Activated CD8-positive, alpha-beta memory T cell treated with anti-CD3 and anti-CD28 coated beads for 36 hours (primary cell): ENCODE measurements at regions not wholly inside any gene's neighbourhood (a gene's known extent, or its start where the extent isn't known, plus 50 kb on each side); places are given as distances from the start of the nearest gene placed in this dataset.

Source experiments
- CTCF ChIA-PET: fragments of 350-600 bp; sonication (Branson Sonifier 250); formaldehyde crosslinking; loops from one replicate; lab custom pipeline; 2021; ENCODE audit warnings: antibody characterized with exemption; lab: Charles Lee
- POLR2A ChIA-PET: fragments of 350-600 bp; sonication (Branson Sonifier 250); formaldehyde crosslinking; loops from one replicate; lab custom pipeline; 2021; ENCODE audit warnings: antibody characterized with exemption; lab: Charles Lee

- CTCF ChIA-PET, result no interaction called here
- POLR2A ChIA-PET, result no interaction called here
These were observed 201.3 kb downstream of the MRPL39 start for GRCh38 chr21:25405984-25406383.

- POLR2A ChIA-PET, result no interaction called here
- CTCF ChIA-PET, result no interaction called here
These were observed 204.9 kb downstream of the MRPL39 start for GRCh38 chr21:25402134-25402961.

GRCh38 chr21:25400427-25400826 is 206.9 kb downstream of the MRPL39 start:
- ChIA-PET POLR2A (no interaction called here), CTCF (interaction anchor here (1.1 kb wide), 1 partner anchor 15 kb away, joined by 3 read pairs; no protein-coding TSS in a partner anchor)

DNA sequence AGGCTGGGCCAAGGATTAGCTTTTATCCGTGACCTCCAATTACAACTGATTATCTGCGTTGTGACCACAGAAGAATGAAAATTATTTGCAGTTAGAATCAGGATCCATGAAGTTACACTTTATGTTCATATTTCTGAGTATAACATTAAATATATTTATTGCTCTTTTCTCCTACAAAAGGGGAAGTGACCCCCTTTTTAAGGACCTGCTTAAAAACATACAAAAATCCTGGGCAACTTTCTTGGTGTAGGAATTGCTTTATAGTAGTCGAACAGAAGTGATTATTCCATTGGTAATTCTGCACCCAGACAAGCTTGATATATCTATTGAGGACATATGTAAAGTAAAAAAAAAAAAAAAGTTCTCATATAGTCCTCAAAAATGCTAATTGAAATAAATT is 208.7 kb downstream of the MRPL39 start:
- POLR2A ChIA-PET, result no interaction called here
- CTCF ChIA-PET, result no interaction called here

DNA sequence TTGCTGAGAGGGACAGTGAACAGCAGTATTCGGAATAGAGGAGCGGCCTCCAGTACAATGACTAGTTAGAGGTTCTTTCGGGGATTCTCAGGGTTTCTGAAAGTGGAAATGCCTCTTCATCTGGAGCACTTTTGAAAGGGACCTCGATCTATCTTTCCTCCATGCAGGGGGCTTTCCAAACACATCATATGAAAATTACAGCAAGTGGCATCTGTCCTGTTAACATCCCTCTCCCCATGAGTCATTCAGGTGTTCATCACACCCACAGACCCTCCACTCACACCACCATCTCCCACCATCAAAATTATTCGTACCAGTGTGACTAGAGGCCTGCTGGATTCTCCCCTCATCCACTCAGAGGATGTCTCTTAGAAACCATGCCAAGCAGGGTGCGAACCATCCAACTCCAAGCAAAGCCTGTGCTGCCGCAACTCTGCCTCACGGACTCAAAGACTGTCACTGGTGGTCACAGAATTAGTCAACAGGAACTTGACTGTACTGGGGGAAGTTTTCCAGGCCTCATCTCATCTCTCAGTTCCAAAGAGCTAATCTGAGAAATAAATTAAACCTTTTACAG is 211.1 kb downstream of the MRPL39 start:
- ChIA-PET CTCF (interaction anchor here (0.6 kb wide), 1 partner anchor 226 kb away, joined by 3 read pairs; no protein-coding TSS in a partner anchor), POLR2A (no interaction called here)

DNA sequence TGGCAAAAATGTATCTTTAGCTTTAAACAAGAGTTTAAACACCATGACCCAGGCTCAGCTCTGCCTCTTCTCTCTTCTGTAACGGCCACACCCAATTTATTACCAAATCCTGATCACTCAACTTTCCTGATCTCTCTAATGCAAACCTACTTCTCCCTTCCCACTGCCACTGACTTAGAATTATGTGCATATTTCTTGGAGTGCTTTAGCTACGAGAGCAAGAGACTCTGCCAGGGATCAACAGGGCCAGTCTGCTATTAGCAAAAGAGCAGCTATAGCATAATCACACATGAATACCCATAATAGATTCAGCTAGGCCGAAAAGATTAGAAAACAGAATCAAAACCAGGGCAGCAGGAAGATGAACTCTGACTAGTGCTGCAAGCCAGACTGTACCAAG is 215.5 kb downstream of the MRPL39 start:
- CTCF ChIA-PET, result no interaction called here
- POLR2A ChIA-PET, result no interaction called here

- ChIA-PET CTCF (interaction anchor here (0.5 to 0.6 kb wide), 2 partner anchors 169 to 350 kb away, joined by 3 read pairs; no protein-coding TSS in a partner anchor), POLR2A (no interaction called here)
These were observed 216.6 kb downstream of the MRPL39 start for GRCh38 chr21:25390701-25391100.

DNA sequence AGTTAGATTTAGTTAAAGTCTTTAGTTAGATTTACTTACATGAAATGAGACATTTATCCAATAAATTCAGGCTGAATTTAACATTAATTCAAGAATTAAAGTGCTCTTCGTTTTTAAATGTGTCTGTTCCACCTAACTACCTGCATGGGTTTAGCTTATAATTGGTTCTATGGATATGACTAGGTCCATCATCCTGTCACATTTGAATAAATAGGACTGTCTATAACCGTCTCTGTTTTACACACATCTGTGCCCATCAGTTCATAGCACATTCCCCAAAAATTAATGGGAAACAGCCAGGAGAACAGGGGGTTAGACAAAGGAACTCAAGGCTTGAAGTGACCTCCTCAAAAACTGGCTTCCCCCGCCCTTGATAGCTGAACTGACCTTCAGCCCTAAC is 219.6 kb downstream of the MRPL39 start:
- POLR2A ChIA-PET, result no interaction called here
- CTCF ChIA-PET, result interaction anchor here (1.8 kb wide), 1 partner anchor 104 kb away, joined by 4 read pairs; no protein-coding TSS in a partner anchor

DNA sequence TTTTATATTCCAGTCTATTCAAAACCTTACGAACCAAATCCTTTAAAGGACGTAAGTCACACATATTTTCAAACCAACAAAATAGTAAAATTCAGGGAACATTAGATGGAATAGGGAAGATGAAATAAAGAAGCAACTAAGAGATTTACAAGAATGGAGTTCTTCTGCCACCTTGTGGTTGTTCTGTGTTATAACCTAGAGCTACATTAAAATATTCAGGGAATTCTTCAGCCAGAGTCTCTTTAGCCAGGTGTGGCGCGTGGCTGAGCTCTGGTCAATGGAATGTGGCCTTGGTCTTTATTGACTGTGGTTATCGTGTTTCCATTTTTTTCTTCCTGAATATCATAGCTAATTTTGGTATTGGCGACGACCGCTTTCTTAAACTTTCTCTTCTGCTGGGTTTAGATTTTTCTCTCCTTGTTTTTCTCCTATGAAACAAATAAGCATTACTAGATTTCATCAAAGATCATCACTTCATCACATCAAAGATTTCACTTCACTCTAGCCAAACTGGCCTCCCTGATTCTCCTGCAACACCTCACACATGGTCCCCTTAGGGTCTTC is 221.3 kb downstream of the MRPL39 start:
- POLR2A ChIA-PET, result interaction anchor here (0.6 kb wide), 1 partner anchor 178 kb away, joined by 11 read pairs; no protein-coding TSS in a partner anchor

DNA sequence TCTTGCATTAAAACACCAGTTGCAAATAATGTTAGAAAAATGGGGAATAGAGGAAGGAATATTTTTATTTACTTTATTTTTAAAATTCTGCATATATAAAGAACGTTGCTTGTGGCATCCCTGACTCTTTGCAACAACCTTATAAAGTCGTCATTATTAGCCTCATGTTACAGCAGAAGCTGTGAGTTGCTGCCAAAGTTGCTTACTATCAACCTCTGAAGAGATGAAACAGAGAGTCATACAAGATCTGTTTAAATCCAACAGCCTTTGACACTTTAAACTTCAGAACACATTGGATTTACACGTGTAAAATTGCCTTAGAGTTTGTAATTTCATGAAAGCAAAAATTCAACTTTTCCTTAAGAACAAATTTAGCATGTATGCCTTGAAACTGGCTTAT is 221.9 kb downstream of the MRPL39 start:
- POLR2A ChIA-PET, result no interaction called here
- CTCF ChIA-PET, result interaction anchor here (1.2 kb wide), 2 partner anchors 14 to 15 kb away, joined by 3 to 4 read pairs; no protein-coding TSS in a partner anchor

More for the DNA sequence above, 221.3 kb downstream of the MRPL39 start:
- CTCF ChIA-PET, result interaction anchor here (0.5 to 1.2 kb wide), 5 partner anchors 14 to 176 kb away, joined by 3 to 4 read pairs (median 3); no protein-coding TSS in a partner anchor

GRCh38 chr21:25384782-25385181 is 222.5 kb downstream of the MRPL39 start:
- CTCF ChIA-PET, result interaction anchor here (1.2 kb wide), 1 partner anchor 14 kb away, joined by 4 read pairs; no protein-coding TSS in a partner anchor
- POLR2A ChIA-PET, result no interaction called here

DNA sequence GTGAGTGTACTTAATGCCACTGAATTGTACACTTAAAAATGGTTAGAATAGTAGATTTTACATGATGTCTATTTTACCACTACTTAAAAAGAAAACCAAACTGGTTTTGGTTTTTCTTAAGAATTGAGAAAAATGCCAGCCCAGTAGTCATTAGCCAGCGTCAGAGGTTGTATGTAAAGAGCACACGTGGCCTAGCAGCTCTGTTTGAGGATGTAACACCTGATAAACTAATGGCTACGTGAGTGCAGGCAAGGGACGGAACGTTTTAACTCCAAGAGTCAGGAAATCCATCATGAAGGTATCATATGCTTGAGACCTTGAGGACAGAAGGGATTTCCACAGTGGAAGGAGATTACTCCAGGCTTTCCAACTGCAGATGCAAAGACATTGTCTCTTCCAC is 223.7 kb downstream of the MRPL39 start:
- ChIA-PET POLR2A (no interaction called here), CTCF (interaction anchor here (0.7 kb wide), 1 partner anchor 93 kb away, joined by 3 read pairs; no protein-coding TSS in a partner anchor)

DNA sequence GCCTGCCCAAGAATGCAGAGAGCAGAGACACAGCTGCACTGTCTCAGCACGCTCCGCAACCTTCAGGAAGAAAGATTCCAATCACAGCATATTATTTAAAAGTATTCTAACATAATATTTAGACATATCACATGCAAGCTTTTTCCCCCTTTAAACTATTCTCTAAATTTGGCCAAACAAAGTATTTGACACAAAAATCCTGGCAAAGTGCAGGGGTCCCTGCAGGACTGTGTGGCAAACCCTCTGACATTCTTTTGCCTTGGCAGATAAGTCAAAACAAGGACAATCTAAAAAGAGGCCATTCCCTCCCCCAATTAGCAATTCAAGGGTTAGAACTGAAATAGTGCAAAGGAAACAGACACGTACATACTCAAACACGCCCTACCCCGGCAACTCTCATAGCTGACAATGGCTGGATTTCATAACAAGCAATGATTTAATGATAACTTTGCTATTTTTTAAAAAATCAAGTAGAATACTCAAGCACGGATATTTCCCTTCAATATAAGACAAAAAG is 225.3 kb downstream of the MRPL39 start:
- POLR2A ChIA-PET, result no interaction called here

GRCh38 chr21:25375675-25376074 is 231.6 kb downstream of the MRPL39 start:
- ChIA-PET CTCF (no interaction called here), POLR2A (no interaction called here)

More for the DNA sequence above, 225.3 kb downstream of the MRPL39 start:
- CTCF ChIA-PET, result no interaction called here

GRCh38 chr21:25373126-25374082 is 233.9 kb downstream of the MRPL39 start:
- POLR2A ChIA-PET, result no interaction called here

DNA sequence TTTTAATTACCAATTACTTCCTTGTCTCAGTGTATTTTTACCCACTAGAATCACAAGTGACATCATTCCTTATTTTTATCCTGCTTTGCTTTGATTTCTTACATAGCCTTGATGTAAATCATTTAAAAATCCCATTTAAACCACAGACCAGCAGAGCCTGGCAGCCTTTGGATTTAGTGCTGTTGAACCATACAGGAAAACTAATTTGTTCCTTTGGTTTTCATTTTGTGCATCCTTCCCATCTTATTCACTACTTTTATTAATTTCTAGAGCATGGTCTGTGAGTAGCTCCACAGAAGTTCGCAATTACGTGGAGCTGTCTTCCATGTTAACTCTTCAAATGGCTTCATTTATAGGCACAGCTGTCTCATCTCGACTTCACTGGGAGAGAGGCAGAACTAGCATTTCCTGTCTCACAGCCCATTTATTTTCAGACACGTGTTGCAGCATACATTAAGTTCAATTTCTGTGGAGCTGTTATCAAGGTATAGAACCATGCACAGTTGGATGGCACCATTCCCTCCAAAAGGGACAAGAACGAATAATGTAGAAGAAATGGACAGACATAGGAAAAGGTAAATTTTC is 235.3 kb downstream of the MRPL39 start:
- POLR2A ChIA-PET, result no interaction called here
- CTCF ChIA-PET, result no interaction called here

More at GRCh38 chr21:25373126-25374082, 233.9 kb downstream of the MRPL39 start:
- CTCF ChIA-PET, result no interaction called here

- ChIA-PET CTCF (interaction anchor here (1.3 kb wide), 1 partner anchor 15 kb away, joined by 4 read pairs; no protein-coding TSS in a partner anchor), POLR2A (no interaction called here)
These were observed 237.0 kb downstream of the MRPL39 start for GRCh38 chr21:25370311-25370744.
